ENCODE measurements at regions not wholly inside any gene's neighbourhood (a gene's known extent, or its start where the extent isn't known, plus 50 kb on each side); places are given as distances from the start of the nearest gene placed in this dataset.

DNA sequence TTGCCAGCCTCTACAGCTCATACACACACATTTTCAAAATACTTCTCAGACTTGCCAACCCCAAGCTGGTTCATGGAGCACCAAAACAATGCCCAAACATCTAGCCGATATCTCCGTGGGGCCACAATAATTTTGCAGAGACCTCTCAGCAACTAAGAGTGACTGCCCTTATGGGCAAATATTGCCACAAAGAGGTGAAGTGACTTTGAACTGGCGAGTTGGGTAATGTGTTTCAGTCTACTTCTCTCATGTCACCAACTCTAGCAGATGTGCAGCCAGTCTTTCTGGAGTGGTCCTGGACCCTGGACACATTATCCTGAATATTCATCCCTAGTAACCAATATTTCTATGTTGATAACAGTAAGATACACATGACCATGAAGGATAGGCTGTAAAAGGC lies 290.3 kb downstream of the EMP1 start:
- no peak for DNase-seq

DNA sequence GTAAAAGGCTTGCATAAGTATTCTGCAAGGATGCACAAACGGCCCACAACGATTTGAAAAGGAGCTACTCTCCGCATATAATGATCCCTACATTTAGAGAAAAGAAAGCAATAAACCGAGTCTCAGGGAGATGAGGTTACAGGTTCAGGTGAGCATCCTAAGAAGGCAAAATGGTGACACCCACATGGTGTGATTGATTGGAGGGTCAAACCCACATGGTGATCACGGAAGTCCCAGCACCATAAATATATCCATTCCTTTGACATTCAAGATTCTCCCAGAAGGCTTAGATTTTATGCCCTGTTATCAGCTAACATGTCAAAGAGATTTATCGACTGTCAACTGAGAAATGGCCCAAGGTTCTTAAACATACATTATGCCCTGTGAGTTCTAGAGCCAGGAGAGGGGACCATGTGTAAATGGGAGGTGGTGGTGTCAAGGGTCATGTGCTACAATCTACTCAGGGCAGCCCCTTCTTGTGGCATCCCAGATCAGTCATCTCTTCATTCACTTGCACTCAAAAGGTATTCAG lies 282.2 kb downstream of the EMP1 start:
- no peak for DNase-seq

DNA sequence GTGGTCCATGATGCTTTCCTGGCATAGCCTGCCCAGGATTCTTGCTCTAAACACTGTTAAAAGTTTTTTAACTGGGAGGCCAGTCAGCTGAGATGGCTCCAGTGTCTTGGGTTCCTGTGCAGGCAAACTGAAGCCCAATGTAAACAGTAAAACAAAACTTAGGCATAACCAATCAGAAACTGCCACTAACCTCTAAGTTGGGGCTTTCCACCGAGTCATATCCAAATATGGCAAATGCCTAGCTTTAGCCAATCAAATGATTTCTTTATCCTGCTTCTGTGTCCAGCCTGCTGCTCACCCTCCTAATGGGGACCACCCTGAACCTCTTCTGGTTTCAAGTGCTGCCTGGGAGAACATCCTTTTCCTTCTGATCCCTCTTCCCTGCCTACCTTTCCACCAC lies 277.9 kb downstream of the EMP1 start:
- no peak for DNase-seq

DNA sequence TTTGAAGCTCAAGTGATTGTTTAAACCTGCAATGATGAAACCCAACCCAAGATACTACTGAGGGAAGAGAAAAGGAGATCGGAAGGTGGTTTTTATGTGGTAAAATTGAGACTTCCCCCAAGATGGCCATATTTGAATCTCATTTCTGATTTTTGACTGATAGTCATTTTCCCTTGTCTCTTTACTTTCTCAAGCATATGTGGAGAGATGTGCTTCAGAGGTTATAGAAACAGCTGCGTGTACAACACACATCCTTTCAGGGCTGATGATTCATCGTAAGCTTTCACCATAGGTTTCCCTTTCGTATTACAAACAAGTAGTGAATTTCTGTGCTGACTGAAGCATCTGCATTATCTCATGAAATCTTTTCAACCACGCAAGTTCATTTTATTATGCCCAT lies 276.2 kb downstream of the EMP1 start:
- no peak for DNase-seq

DNA sequence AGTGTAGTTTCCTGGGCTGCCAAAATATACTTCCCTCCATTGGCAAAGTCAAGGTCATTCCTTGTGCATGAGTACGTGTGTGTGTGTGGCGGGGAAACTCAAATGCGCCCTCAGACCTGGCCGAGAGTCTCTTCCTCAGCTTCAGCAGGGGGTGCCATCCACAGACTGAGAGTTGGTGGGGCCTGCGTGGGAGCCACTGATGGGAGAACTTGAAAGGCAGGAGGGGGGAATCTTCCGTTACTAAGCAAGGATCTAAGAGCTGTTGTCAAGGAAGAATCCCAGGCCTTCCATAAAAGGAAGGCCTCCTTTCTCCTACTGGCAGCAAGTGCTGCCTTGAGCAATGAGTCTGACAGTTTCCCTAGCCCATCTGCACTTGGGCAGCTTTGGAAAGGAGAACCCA lies 274.9 kb downstream of the EMP1 start:
- no peak for DNase-seq

DNA sequence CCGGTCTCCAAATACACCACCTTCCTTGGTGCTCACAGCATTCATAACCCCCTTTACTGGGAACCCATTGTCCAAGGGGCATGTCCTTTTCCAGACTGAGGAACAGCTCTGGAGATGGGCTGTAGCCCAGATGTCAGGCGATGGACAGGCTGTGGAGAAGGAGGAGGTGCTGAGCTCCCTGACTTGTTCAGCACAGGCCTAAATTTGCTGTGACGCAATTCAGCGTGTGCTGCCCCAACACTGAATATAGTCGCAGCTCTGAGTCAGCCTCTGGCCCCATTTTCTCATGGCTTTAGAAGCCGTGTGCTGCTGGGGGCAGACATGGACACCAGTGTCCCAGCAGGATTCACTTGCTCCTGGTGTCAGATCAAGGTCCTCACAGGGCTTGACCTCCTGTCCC lies 269.1 kb downstream of the EMP1 start:
- DNase-seq = no peak

DNA sequence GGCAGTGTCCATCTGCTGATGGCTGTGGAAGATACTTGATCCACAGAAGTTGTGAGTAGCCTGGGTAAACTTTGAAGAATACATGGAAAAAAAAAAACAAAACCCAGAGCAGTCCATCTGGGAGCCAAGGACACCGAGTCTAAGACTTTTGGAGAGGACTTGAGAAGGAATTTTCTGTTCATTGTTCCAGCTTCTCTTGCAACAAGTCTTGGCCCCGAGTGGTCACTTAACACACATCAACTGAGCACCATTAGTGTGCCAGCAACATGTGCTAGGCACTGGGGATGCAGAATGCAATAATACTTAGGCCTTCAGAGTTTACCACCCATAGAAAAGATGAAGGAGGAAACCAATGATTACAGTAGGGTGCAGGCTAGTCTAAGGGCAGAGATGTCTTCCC lies 266.7 kb downstream of the EMP1 start:
- no peak for DNase-seq

DNA sequence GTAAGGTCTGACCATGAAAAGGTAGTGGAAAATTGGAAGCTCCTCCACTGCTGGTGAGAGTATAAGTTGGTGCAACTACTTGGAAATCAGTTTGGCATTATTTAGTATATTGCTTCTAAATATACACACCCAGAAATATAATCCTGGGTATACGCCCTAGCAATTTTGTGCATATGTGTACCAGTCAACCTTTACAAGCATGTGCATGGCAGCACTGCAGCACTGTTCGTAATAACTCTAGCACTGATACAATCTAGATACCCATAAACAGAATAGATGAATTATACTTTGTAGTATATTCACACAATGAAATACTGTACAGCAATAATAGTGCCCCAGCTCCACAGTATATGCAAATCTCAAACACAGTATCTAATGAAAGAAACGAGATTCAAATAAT lies 265.9 kb downstream of the EMP1 start:
- no peak for DNase-seq

DNA sequence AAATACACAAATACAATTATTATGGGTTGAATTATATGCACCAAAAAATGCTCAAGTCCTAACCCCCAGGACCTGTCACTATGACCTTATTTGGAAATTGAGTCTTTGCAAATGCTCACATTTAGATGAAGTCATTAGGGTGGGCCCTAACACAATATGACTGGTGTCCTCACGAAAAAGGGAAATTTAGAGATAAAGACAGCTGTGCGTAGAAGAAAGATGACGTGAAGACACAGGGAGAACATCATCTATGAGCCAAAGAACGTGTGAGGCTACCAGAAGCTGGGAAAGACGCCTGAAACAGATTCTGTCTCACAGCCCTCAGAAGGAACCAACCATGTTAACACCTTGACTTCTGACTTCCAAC lies 259.2 kb downstream of the EMP1 start:
- DNase-seq = no peak

DNA sequence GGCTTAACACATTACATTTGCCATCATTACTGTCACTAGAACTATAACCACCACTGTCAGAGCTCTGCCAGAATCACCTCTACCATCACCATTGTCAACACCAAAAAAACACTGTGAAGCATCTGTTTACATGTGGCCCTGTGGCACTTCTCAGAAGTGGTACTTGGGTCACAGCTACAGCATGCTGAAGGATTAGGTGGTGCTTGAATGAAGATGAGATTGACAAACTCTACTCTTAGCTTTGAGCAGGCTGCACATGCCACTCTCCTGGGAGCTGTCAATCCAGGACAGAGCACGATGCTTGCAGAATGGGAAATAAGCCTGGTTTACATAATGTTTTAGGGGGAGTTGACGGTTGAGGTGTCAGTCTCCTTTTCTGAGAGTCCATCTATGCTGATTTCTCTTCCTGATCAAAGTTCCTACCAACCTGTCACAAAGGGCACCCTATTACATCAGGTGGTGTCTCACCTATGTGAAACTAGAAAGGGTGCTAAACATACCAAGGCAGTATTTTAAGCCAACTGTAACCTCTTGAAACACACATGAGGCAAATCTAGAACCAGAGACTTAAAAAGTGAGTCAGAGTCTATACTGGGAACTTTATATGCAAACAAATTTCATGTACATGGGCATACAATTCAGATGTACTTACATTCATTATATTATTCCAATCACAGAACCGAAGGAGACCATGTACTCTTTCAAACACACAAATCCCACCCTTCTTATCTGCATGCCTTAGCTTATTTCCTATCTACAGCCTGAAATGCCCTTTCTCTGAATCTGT lies 258.7 kb downstream of the EMP1 start:
- DNase-seq = no peak

DNA sequence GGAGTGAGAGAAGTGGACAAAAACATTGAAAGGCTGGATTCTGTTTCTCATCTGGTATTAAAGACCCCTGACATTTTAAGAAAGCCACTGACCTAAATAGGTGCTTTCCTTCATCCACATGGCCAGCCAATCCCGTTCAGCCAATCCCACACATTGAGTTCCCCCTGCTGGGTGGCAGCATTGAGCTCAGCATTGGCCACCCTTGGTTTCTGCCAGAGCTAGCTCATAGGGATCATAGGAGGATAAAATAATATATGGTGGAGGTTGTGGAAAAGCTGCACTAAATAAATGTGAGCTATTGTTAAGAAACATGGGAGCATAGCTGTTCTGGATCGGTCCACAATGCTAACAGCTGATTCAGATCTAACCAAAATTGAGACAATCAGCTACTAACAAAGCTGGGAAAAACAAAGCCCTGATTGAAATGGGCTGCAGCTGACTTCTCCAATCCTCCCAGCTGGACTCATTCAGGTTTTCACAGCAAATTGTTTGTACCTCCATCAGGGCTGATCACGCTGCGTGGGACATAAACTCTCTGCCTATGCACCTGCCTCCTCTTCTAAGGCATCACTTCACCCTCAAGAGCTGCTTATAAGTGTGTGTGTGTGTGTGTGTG lies 256.5 kb downstream of the EMP1 start:
- DNase-seq = no peak

DNA sequence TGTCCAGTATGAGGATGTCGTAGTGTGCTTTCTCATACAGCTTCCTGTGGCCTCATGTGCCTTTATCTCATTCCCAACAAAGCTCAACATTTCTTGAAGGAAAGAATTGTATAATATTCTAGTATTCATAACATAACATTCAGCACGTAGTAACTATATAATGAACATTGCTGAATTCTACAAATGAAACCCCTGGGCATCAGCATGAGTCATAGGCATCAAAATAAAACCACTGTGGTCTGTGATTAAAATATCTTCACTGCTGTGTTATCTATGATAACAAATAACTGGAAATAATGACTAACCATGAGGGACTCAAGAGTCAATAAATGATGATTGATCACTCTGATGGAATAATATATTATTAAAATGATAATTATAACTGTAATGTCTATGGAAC lies 255.2 kb downstream of the EMP1 start:
- DNase-seq = no peak

DNA sequence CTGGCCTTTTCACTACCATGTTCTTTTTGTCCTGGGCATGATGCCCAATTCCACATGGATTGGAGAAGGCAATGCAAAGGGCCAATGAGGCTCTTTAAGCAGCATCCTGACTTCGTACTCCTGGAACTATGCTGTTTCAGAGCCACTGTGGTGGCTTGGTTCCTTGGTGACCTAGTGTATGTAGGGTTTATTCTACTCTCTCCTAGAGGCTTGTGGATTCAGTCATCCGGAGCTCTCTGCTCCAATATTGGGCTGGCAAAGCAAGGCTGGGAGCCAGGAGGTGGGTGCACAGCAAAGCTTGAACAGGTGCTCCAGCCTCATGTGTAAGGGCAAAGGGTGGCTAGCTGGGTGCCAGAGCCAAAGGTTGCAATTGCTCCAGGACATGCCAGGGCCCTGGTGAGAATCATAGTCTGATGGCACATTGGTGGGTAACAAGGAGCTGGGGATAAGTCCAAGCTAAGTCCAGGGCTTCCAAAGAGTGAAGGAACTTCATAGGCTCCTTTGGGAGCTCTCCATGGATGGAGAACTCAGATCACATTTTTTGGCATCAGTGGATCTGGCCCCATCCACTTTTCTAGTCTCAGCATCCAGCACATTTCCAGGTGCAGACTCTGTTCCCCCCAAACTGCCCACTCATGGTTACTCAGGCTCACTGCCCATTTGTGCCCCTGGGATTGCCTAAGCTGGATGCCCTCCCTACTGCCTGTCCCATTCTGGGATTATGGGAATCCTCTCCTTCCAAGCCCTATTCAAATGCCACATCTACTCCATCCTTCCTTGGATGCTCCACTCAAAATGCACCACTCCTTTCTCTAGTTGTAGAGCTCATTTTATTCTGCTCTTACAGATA lies 253.9 kb downstream of the EMP1 start:
- DNase-seq = no peak

DNA sequence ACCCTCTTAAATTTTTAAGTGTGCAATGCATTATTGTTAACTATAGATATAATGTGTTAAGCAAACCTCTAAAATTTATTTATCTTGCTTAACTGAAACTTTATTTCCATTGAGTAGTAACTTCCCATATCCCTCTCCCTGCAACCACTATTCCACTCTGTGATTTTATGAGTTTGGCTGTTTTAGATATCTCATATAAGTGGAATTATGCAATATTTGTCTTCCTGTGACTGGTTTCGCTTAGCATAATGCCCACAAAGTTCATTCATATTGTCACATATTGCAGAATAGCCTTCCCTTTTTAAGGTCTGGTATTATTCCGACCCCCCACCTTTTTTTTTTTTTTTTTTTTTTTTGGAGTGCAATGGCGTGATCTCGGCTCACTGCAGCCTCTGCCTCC lies 247.6 kb downstream of the EMP1 start:
- DNase-seq = no peak

DNA sequence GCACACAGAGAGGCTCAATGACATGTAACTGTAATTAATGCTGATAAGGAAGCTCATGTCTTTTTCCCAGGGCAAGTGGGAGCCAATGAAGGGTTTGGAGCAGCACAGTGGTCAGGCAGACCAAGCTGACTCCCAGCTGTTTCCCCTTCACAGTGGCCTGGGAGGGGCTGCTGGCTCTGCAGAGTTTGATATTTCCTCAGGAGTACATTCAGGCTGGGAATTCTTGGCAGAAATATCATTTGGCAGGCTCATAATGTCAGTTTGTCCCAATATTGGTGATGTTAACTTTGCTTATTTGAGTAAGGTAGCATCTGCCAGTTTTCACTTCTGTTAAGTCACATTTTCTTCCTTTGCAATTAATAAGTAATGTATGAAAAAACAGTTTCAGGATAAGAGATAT lies 247.0 kb downstream of the EMP1 start:
- DNase-seq = no peak

DNA sequence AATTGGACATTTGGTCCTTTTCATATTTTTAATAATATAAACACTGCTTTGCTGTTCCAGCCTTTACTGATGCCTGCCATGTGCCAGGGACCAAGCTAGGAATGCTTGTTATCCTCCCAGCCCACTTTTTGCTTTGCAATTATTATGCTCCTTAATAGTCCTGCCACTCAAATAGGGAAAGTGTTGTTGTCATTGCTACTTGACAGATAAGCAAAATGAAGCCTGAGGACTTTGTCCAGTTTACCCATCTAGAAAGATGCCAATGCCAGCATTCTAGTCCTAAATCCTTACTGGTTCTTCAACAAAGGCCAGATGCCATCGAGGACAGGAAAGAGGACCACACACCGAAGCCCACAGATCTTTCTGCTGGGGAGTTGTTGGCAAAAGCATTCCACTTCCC lies 246.5 kb downstream of the EMP1 start:
- no peak for DNase-seq

DNA sequence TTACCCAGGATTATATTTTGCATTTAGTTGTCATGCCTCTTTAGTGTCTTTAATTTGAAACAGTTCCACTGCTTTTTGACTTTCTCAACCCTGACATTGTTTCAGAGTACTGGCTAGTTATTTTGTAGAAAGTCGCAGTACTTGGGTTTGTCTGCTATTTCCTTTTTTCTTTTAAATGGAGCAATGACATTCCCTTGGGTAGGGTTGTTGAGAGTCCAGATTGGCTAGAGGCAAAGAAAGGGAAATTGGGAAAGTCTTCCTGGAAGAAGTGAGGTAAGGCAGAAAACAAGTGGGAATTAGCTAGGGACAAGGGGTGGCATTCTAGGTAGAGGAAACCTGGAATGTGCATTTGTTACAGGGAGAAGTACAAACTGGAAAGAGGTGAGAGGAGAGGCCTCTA lies 245.9 kb downstream of the EMP1 start:
- no peak for DNase-seq

DNA sequence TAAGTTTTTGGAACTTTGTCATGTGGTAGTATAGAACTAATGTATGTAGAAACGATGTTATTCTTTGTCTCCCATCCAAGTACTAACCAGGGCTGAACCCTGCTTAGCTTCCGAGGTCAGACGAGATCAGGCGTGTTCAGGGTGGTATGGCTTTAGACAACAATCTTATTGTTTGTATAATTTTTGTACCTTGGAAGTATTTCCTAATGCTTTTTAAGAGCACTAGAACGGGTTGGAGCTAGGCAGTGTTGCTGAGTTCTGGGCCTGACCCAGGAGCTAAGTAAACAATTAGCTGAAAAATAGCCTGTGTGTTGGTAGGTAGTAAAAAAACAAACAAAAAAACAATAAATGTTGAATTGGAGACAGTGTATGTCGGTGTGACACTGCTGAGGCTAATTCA lies 244.3 kb downstream of the EMP1 start:
- no peak for DNase-seq

DNA sequence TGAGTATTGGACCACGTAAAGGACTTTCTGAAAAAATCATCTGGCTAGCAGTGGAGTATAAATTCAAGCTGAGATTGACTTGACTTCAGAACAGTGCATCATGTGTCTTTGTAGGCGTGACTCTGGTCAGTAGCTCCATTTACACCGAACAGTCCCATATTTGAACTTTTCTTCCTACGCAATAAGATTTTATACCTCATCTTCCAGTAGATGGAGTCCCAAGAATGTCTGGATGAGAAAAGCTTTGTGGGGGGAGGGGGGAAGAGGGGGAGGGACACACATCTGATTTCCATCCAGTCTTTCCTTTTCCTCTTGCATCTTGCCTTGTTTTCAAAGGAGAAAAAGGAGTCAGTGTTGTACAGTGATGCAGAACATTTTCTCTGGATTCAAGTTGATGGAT lies 241.0 kb downstream of the EMP1 start:
- no peak for DNase-seq

DNA sequence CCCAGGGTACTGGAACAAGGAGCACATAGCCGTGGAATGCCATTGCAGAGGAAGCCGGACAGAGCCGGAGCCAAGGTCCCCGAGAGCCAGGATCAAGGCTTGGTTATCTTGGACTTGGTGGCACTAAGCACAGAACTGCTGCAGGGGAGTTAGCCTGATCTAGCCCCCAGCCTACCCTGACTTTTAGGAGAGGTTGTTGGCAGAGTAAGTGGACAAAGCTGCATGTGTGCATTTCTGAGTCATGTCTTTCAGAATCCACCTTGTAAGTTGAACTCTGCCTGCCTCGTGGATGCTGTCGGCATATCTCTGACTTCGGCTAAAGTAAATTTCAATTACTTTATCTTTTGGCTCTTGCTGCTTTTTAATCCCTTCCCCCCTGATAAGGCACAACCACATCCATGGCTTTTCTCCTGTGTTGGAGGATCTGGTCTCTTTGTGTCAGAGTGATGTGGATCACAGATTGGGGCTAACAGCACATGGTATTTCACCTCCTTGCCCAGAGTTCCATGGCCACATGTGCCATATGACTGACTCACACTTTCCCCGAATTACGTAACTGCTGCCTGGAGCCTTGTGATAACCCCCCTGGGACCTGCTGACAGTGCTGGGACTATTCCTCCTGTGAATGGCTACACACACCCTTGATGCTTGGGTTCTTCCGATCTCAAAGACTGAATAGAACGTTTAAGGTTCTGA lies 240.3 kb downstream of the EMP1 start:
- no peak for DNase-seq

DNA sequence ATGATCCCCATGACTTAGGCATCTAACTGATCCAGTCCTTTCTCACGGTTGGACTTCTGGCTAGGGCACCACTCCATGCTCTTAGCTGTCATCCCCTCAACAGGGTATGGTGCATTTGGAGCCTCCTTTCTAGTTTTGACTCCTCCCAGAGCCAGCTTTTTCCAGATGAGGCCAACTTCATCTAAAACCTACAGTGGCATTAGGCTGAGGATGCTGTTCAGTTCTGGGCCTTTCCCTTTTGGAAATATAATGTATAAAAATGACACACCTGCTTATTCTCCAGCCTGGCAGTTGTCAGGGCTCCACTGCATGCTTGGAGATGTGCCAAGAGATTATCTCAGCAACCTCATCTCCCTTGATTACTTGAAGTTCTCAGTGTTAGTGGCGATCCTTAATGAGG lies 239.7 kb downstream of the EMP1 start:
- DNase-seq = no peak

DNA sequence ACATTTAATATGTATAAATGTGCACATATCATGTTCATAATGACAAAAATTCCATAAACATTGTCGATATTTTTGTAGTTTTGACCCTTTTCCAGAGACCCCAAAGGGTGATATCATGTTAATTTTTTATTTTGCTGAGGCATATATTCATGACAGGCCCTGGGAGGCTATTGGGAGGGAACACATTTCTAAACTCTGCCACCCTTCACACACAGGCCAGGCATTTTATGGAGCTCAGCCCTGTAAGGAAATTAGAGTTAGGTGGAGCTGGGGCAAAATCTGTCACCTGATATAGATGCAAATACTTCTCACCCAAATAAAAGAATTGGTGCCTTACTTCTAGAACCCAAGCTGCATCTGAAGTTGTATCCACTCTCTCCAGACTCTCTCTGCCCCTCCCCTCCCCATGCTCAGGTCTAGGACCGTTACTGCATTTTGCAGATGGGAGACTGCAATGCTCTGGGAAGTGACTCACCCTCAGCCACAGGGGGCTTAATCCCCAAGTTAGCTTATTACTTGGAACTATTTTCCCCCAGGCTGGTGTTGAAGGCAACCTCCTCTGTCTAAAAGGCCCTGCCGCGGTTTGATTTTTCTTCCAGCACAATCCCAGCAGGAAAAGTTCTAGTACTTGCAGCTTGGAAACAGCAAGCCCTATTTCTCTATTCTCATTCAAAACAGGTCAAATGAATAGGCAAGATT lies 238.9 kb downstream of the EMP1 start:
- DNase-seq = no peak

DNA sequence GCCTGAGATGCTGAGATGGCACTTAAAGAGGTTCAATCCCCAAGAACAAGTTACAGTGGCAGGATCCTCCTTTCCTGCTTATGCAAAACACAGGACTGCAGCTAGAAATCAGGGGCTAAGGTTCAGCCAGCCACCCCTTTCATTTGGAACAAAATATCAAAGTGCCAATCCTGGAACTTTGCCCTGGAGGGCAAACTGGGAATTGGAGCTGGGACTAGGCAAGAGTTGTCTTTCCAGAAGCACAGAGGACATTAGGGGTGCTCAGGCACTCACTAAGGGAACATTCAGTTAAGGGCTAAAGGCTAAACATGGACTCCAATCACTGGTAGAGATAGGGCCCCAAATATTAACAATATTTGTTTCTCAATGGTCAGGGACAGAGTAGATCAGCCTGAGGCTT lies 237.2 kb downstream of the EMP1 start:
- DNase-seq = no peak

Data from 8988T (cell line).